ENCODE measurements at regions not wholly inside any gene's neighbourhood (a gene's known extent, or its start where the extent isn't known, plus 50 kb on each side); places are given as distances from the start of the nearest gene placed in this dataset.

GRCh38 chr5:133727636-133728035, 115.3 kb upstream of the FSTL4 start:
- H3K4me1 ChIP-seq (ENCODE audit: control insufficient read depth, insufficient read depth, low read length, poor library complexity, severe bottlenecking): no peaks in the 10 kb centered on the region
- no peaks in the 10 kb centered on the region for H3K36me3 ChIP-seq (ENCODE audit: control insufficient read depth, insufficient read depth, low read length)
- H3K27ac ChIP-seq (ENCODE audit: low read depth, low read length, severe bottlenecking): no peak overlapping the region
- no peak overlapping the region for H3K4me3 ChIP-seq (ENCODE audit: extremely low read depth, insufficient read depth, low read length, poor library complexity, severe bottlenecking)
- no peaks in the 10 kb centered on the region for H3K9me3 ChIP-seq (ENCODE audit: control insufficient read depth, low read length)
- 94% methylated on average over 2 of the region's 2 CpGs for WGBS, 2 experiments (ENCODE audit: insufficient coverage in 2 of 2)

- H3K27ac ChIP-seq (ENCODE audit: low read depth, low read length, severe bottlenecking): no peak overlapping the region
- H3K4me3 ChIP-seq (ENCODE audit: extremely low read depth, insufficient read depth, low read length, poor library complexity, severe bottlenecking): no peak overlapping the region
- H3K9me3 ChIP-seq (ENCODE audit: control insufficient read depth, low read length): peaks cover 10% of the 10 kb centered on the region
- no peaks in the 10 kb centered on the region for H3K4me1 ChIP-seq (ENCODE audit: control insufficient read depth, insufficient read depth, low read length, poor library complexity, severe bottlenecking)
- WGBS, 2 experiments (ENCODE audit: insufficient coverage in 2 of 2): 33 to 50% methylated on average over 1 of the region's 1 CpG
- no peaks in the 10 kb centered on the region for H3K36me3 ChIP-seq (ENCODE audit: control insufficient read depth, insufficient read depth, low read length)
Measured at GRCh38 chr5:133723651-133724366, 111.5 kb upstream of the FSTL4 start.

- no peaks in the 10 kb centered on the region for H3K4me1 ChIP-seq (ENCODE audit: control insufficient read depth, insufficient read depth, low read length, poor library complexity, severe bottlenecking)
- no peak overlapping the region for H3K27ac ChIP-seq (ENCODE audit: low read depth, low read length, severe bottlenecking)
- no peaks in the 10 kb centered on the region for H3K36me3 ChIP-seq (ENCODE audit: control insufficient read depth, insufficient read depth, low read length)
- WGBS, 2 experiments (ENCODE audit: insufficient coverage in 2 of 2): 57 to 73% methylated on average over 1 to 2 of the region's 2 CpGs
- no peak overlapping the region for H3K4me3 ChIP-seq (ENCODE audit: extremely low read depth, insufficient read depth, low read length, poor library complexity, severe bottlenecking)
- peaks cover 10% of the 10 kb centered on the region for H3K9me3 ChIP-seq (ENCODE audit: control insufficient read depth, low read length)
Measured at GRCh38 chr5:133723126-133723525, 110.8 kb upstream of the FSTL4 start.

GRCh38 chr5:133721365-133721764, 109.0 kb upstream of the FSTL4 start:
- Histone ChIP-seq H3K9me3 (ENCODE audit: control insufficient read depth, low read length) (peaks cover 10% of the 10 kb centered on the region), H3K4me3 (ENCODE audit: extremely low read depth, insufficient read depth, low read length, poor library complexity, severe bottlenecking) (no peak overlapping the region), H3K27ac (ENCODE audit: low read depth, low read length, severe bottlenecking) (no peak overlapping the region), H3K36me3 (ENCODE audit: control insufficient read depth, insufficient read depth, low read length) (no peaks in the 10 kb centered on the region), H3K4me1 (ENCODE audit: control insufficient read depth, insufficient read depth, low read length, poor library complexity, severe bottlenecking) (no peaks in the 10 kb centered on the region)

- H3K36me3 ChIP-seq (ENCODE audit: control insufficient read depth, insufficient read depth, low read length): no peaks in the 10 kb centered on the region
- H3K27ac ChIP-seq (ENCODE audit: low read depth, low read length, severe bottlenecking): no peak overlapping the region
- H3K4me3 ChIP-seq (ENCODE audit: extremely low read depth, insufficient read depth, low read length, poor library complexity, severe bottlenecking): no peak overlapping the region
- WGBS, 2 experiments (ENCODE audit: insufficient coverage in 2 of 2): 71% methylated on average over 1 of the region's 2 CpGs; no CpG with 5 or more reads in 1 of the 2 experiments
- peaks cover 7% of the 10 kb centered on the region for H3K4me1 ChIP-seq (ENCODE audit: control insufficient read depth, insufficient read depth, low read length, poor library complexity, severe bottlenecking)
- peaks cover 10% of the 10 kb centered on the region for H3K9me3 ChIP-seq (ENCODE audit: control insufficient read depth, low read length)
Measured at GRCh38 chr5:133718457-133718856, 106.1 kb upstream of the FSTL4 start.

GRCh38 chr5:133716532-133717183, 104.3 kb upstream of the FSTL4 start:
- no CpG with 5 or more reads among the region's 4 CpGs for WGBS, 2 experiments (ENCODE audit: insufficient coverage in 2 of 2)
- no peaks in the 10 kb centered on the region for H3K36me3 ChIP-seq (ENCODE audit: control insufficient read depth, insufficient read depth, low read length)
- no peak overlapping the region for H3K27ac ChIP-seq (ENCODE audit: low read depth, low read length, severe bottlenecking)
- H3K4me3 ChIP-seq (ENCODE audit: extremely low read depth, insufficient read depth, low read length, poor library complexity, severe bottlenecking): no peak overlapping the region
- peaks cover 5% of the 10 kb centered on the region for H3K9me3 ChIP-seq (ENCODE audit: control insufficient read depth, low read length)
- H3K4me1 ChIP-seq (ENCODE audit: control insufficient read depth, insufficient read depth, low read length, poor library complexity, severe bottlenecking): peaks cover 7% of the 10 kb centered on the region

- H3K4me1 ChIP-seq (ENCODE audit: control insufficient read depth, insufficient read depth, low read length, poor library complexity, severe bottlenecking): peaks cover 7% of the 10 kb centered on the region
- no peaks in the 10 kb centered on the region for H3K9me3 ChIP-seq (ENCODE audit: control insufficient read depth, low read length)
- no peak overlapping the region for H3K27ac ChIP-seq (ENCODE audit: low read depth, low read length, severe bottlenecking)
- H3K4me3 ChIP-seq (ENCODE audit: extremely low read depth, insufficient read depth, low read length, poor library complexity, severe bottlenecking): no peak overlapping the region
- no peaks in the 10 kb centered on the region for H3K36me3 ChIP-seq (ENCODE audit: control insufficient read depth, insufficient read depth, low read length)
- WGBS, 2 experiments (ENCODE audit: insufficient coverage in 2 of 2): 87 to 88% methylated on average over 4 of the region's 5 CpGs
Measured at GRCh38 chr5:133715616-133716015, 103.3 kb upstream of the FSTL4 start.

GRCh38 chr5:133715216-133715615, 102.9 kb upstream of the FSTL4 start:
- H3K27ac ChIP-seq (ENCODE audit: low read depth, low read length, severe bottlenecking): no peak overlapping the region
- peaks cover 7% of the 10 kb centered on the region for H3K4me1 ChIP-seq (ENCODE audit: control insufficient read depth, insufficient read depth, low read length, poor library complexity, severe bottlenecking)
- H3K4me3 ChIP-seq (ENCODE audit: extremely low read depth, insufficient read depth, low read length, poor library complexity, severe bottlenecking): no peak overlapping the region
- no peaks in the 10 kb centered on the region for H3K9me3 ChIP-seq (ENCODE audit: control insufficient read depth, low read length)
- no peaks in the 10 kb centered on the region for H3K36me3 ChIP-seq (ENCODE audit: control insufficient read depth, insufficient read depth, low read length)

GRCh38 chr5:133714161-133714915, 102.0 kb upstream of the FSTL4 start:
- H3K9me3 ChIP-seq (ENCODE audit: control insufficient read depth, low read length): no peaks in the 10 kb centered on the region
- no peaks in the 10 kb centered on the region for H3K36me3 ChIP-seq (ENCODE audit: control insufficient read depth, insufficient read depth, low read length)
- H3K4me1 ChIP-seq (ENCODE audit: control insufficient read depth, insufficient read depth, low read length, poor library complexity, severe bottlenecking): peaks cover 7% of the 10 kb centered on the region
- 91 to 92% methylated on average over 8 to 10 of the region's 12 CpGs for WGBS, 2 experiments (ENCODE audit: insufficient coverage in 2 of 2)
- no peak overlapping the region for H3K4me3 ChIP-seq (ENCODE audit: extremely low read depth, insufficient read depth, low read length, poor library complexity, severe bottlenecking)
- H3K27ac ChIP-seq (ENCODE audit: low read depth, low read length, severe bottlenecking): peak overlapping the region; percentile 53

GRCh38 chr5:133713751-133714150, 101.4 kb upstream of the FSTL4 start:
- Histone ChIP-seq H3K9me3 (ENCODE audit: control insufficient read depth, low read length) (no peaks in the 10 kb centered on the region), H3K4me3 (ENCODE audit: extremely low read depth, insufficient read depth, low read length, poor library complexity, severe bottlenecking) (no peak overlapping the region), H3K27ac (ENCODE audit: low read depth, low read length, severe bottlenecking) (no peak overlapping the region), H3K4me1 (ENCODE audit: control insufficient read depth, insufficient read depth, low read length, poor library complexity, severe bottlenecking) (peaks cover 7% of the 10 kb centered on the region), H3K36me3 (ENCODE audit: control insufficient read depth, insufficient read depth, low read length) (no peaks in the 10 kb centered on the region)
- WGBS, 2 experiments (ENCODE audit: insufficient coverage in 2 of 2): 93 to 98% methylated on average over 4 to 5 of the region's 6 CpGs

- Histone ChIP-seq H3K4me3 (ENCODE audit: extremely low read depth, insufficient read depth, low read length, poor library complexity, severe bottlenecking) (no peak overlapping the region), H3K36me3 (ENCODE audit: control insufficient read depth, insufficient read depth, low read length) (no peaks in the 10 kb centered on the region), H3K9me3 (ENCODE audit: control insufficient read depth, low read length) (no peaks in the 10 kb centered on the region), H3K27ac (ENCODE audit: low read depth, low read length, severe bottlenecking) (no peak overlapping the region), H3K4me1 (ENCODE audit: control insufficient read depth, insufficient read depth, low read length, poor library complexity, severe bottlenecking) (peaks cover 7% of the 10 kb centered on the region)
Measured at GRCh38 chr5:133713209-133713608, 100.9 kb upstream of the FSTL4 start.
